HG03095 (cell line): ENCODE measurements at regions not wholly inside any gene's neighbourhood (a gene's known extent, or its start where the extent isn't known, plus 50 kb on each side); places are given as distances from the start of the nearest gene placed in this dataset.
A peak's percentile ranks its signal among the peaks of the same experiment; 100 is the strongest.

Source experiments
- ATAC-seq: cut with Tn5 transposase; IDR thresholded peaks from one replicate; pipeline ENCODE4 v1.9.1; 2021; ENCODE audit warnings: moderate library complexity; ENCODE audit not compliant: unreplicated experiment

DNA sequence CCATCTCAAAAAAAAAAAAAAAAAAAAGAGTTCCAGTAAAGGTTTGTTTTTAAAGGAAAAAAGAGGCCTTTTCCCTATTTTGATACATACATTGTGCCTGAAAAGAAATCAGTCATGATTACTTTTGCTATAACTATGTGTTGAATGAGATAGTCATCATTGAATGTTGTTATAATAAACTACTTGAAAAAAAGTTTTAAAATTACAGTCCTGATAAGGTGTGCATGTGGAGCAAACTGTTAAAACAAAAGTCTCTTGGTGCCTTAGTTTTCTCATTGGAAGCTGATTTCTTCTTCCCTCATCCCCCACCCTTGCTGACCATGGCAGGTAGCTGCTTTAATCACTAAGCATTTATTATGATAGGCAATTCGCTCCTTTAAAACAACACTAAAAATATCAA, 172.3 kb upstream of the TBCA start:
- ATAC-seq = no peak

DNA sequence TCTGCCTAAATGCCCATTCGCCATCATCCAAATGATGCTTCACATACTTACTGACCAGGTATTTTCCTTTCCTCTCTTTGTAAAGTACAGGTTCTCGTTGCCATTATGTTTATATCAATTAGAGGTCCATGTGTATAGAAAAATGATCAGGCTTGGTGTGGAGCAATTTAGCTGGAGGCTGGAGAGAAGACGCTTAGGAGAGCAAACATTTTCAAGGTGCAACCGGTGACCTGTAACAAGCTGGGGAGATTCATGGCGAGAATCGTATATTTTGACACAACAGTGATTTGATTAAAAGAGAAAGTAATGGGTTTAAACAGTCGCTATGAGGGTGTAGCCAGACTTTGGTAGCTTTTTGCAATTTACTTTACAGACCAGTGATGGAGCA, 170.9 kb upstream of the TBCA start:
- no peak for ATAC-seq

DNA sequence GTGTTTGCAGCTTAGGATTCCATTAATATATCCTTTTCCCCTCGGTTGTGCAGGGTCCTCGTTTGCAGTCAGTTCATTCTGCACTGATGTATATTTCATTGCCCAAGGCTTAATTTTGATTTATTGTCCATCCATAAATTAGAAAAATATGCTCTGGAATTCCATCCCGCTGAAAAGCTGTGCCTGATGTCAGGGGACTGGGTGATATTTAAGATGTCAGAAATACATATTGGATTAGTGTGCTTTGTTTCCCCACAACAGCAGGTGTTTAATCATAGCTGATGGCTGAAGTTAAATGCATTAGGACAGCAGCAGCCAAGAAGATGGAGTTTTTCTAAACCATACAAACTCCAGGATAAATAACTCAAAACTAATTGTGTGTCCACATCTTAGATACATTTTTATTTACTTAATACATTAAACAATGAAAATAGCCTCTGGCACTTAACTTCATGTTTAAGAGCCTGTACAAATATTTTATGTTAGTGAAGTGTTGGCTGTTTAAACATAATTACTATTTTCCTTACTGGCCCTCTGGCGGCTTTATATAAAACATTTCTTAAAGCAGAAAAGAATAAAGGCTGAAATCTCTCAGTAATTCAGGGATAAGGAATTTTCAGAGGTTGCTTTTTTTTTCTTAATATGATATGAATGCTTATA, 170.4 kb upstream of the TBCA start:
- ATAC-seq = no peak

DNA sequence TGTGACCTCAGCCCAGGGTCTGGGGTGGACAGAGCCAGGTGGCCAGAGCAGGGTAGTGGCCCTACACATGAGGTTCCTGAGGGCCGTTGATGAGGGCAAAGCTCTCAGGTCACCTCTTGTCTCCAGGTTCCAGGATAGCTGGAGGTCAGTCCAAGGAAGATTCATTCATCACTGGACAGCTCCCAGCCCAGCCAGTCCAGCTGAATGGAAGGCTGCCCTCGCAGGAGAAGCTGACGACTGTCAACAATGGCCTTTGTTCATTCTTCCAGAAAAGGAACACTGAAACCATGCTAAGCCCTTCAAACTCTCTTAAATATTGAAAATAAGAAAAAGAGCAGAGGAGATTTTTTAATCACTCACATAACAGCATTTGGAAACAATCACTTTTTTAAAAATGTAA, 169.7 kb upstream of the TBCA start:
- ATAC-seq = no peak

GRCh38 chr5:77944757-77945340, 168.7 kb upstream of the TBCA start:
- ATAC-seq = no peak

DNA sequence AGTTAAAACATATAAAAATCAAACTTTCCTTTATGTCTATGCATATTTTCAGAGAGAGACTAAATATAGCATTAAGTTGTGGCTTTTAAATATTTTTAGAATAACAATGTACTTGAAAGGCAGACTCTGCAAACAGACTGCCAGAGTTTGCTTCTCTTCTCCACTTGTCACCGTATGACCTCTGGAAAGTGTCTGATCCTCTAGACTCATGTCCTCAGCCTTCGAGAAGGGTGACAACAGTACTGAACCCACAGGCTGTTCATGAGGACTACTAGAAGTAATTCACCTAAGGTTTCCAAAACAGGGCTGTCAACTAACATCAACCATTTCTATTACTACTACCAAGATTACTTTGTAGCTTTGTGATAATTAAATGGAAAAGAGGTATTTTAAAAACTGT, 167.7 kb upstream of the TBCA start:
- no peak for ATAC-seq

DNA sequence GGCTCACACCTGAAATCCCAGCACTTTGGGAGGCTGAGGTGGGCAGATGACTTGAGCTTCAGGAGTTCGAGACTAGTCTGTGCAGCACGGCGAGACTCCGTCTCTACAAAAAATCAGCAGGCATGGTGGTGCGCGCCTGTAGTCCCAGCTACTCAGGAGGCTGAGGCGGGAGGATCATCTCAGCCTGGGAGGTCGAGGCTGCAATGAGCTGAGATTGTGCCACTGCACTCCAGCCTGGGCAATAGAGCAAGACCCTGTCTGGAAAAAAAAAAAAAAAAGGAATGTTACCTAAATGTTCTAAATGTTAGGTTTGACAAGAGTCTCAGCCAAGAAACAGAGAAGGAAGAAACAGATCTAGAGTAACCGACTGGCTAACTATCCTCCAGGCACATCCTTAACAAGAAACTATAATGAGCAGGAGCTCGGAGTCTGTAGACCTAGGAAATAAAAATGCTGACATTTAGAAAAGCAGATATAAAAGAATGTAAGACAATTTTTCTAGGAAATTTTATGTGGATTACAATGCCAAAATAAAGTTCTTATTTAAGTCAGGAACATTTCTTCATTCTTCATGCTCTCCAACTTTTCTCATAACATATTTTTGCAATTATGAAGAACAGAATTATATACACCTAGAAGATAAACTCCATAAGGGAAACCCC, 166.6 kb upstream of the TBCA start:
- ATAC-seq = no peak

DNA sequence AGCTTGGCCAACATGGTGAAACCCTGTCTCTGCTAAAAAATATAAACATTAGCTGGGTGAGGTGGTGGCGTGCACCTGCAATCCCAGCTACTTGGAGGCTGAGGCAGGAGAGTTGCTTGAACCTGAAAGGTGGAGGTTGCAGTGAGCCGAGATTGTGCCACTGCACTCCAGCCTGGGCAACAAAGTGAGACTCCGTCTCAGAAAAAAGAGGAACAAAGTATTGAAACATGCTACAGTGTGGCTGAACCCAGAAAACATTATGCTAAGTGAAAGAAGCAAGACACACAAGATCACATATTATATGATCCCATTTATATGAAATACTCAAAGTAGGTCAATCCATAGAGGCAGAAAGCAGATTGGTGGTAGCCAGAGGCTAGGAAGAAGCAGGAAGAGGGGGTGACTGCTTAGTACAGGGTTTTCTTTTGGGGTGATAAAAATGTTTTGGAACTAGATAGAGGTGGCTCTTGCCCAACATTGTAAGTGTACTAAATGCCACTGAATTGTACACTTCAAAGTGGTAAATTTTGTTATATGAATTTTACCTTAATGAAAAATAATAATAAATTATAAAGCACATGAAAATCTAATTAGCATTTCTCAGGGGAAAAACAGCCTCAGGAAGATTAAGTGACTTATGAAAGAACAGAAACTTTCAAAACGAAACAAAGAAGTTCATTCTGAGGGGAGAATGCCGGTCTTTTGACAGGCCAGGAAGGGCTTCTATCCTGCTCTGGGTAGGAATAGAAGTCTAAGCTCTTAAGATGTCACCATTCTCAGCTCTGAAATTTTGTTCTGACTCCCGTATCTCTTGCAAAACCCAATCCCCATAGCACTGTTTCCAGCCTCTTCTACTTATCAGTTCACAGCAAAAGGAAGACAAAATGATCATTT, 161.1 kb upstream of the TBCA start:
- peak; percentile 83 for ATAC-seq

- ATAC-seq = peak; percentile 14
These were observed 160.2 kb upstream of the TBCA start for GRCh38 chr5:77936365-77936693.

- peak; percentile 40 for ATAC-seq
These were observed 159.6 kb upstream of the TBCA start for GRCh38 chr5:77935506-77936364.

DNA sequence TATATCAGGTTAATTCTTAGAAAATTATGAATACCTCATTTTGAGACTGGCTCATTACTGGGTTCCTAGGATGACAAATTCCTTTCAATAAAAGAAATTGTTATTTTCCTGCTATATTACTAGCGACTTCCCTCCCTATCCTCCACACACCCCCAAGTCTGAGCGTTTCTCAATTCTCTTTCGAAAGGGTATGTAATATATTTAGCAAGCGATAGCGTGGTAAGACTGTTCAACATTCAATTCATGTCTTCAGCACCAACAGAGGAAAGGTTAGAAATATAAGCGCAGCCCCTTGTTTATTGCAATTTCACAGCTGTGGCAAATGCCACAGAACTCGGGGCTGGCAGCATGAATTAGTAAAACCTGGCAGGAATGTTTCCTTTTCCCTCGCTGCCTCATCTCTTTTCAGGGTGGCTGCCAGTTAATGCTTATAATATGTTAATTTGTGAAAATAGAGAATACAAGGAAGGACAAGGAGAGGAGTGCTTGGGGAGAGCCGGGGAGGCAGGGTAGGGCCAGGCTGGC, 152.7 kb upstream of the TBCA start:
- no peak for ATAC-seq

GRCh38 chr5:77926337-77926736, 150.2 kb upstream of the TBCA start:
- ATAC-seq = no peak

GRCh38 chr5:77925503-77925902, 149.4 kb upstream of the TBCA start:
- no peak for ATAC-seq

GRCh38 chr5:77924081-77924480, 147.9 kb upstream of the TBCA start:
- no peak for ATAC-seq

DNA sequence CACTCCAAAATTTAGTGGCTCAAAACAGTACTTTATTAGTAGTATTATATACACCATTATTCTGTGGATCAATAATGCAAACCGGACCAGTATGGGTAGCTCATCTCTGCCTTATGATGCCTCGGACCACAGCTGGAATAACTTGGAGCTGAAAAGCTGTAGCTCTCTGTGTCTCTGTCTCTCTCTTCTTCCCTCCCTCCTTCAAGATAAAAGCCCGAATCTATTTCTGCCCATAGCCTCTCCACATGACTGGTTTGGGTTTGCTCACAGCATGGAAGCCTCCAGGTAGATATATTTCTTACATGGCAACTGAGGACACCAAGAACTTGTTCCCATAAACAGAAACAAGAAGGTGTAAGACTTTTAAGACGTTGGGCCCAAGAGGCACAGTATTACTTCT, 147.5 kb upstream of the TBCA start:
- ATAC-seq = no peak

DNA sequence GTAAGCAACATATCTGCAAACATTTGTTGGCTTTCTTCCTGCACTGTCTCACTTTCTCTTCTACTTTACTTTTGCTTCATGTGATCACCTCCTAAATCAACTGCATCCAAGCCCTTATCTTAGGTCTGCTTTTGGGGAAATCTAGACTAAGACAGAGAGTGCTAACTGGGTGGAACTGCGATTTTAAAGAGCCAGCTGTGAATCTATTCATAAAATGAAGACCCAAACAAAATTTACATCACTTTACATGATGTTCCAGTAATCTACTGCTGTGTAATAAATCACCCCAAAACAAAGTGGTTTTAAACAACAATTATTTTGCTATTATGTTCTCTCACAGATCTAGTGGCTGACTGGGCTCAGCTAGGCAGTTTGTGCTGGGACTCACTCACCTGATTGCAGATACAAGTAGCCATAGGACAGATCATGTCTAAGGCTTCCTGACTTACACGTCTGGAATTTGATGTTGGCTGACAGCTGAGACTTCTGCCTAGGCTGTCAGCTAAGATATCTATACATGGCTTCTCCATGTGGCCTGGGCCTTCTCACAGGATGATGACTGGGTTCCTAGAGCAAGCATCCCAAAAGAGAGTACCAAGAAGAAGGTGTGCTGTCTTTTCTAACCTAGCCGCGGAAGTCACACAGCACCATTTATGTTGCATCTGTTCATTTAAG, 145.1 kb upstream of the TBCA start:
- no peak for ATAC-seq

- ATAC-seq = no peak
These were observed 144.4 kb upstream of the TBCA start for GRCh38 chr5:77920359-77921058.

GRCh38 chr5:77915346-77915745, 139.2 kb upstream of the TBCA start:
- no peak for ATAC-seq

GRCh38 chr5:77912721-77913120, 136.6 kb upstream of the TBCA start:
- no peak for ATAC-seq
